GM21717 (cell line): ENCODE measurements at regions not wholly inside any gene's neighbourhood (a gene's known extent, or its start where the extent isn't known, plus 50 kb on each side); places are given as distances from the start of the nearest gene placed in this dataset.

Source experiments
- ATAC-seq: cut with Tn5 transposase; IDR thresholded peaks from one replicate; pipeline ENCODE4 v1.9.1; 2021; ENCODE audit warnings: mild to moderate bottlenecking, moderate library complexity; ENCODE audit not compliant: unreplicated experiment

- ATAC-seq: no peak
These were observed 217.1 kb upstream of the GHITM start for GRCh38 chr10:83921984-83922860.

- ATAC-seq: no peak
These were observed 214.2 kb upstream of the GHITM start for GRCh38 chr10:83925133-83925532.

DNA sequence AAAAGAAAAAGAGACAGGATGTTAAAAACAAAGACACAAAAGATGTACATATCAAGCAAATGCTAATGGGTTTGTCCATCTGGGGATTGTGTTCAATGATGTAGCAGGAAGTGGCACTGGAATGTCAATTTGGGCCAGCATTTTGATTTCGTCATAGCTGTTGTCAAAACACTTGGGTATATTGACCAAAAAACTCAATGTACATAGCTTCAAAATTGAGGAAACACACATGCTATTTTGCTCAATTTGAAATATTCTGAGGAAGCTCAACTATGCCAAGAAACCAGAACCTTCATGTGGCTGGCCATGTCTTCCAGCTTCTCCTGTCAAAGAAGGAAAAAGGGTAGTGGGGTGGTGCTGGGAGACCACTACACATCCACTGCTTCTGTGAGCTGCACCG, 212.7 kb upstream of the GHITM start:
- ATAC-seq: no peak

- ATAC-seq: no peak
These were observed 212.1 kb upstream of the GHITM start for GRCh38 chr10:83927166-83927565.

DNA sequence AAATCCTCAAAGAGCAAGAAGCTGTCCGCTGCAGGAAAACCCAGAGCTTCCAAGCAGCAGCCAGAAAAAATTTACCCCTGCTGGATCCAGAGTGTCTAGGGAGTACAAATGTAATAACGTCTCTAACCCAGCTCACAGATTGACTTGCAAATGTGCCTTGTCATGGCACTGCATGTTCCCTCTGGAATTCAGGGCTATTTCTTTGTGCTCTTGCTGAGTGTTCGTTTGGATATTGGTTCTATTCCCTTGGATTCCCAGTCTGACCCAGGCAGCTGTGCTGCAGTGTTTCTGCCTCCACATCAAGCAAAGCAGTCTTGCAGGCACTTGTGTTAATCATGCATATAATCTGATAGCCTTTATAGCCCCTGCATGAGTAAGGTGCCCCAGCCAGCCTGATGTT, 209.9 kb upstream of the GHITM start:
- ATAC-seq: no peak

GRCh38 chr10:83931669-83932068, 207.6 kb upstream of the GHITM start:
- no peak for ATAC-seq

DNA sequence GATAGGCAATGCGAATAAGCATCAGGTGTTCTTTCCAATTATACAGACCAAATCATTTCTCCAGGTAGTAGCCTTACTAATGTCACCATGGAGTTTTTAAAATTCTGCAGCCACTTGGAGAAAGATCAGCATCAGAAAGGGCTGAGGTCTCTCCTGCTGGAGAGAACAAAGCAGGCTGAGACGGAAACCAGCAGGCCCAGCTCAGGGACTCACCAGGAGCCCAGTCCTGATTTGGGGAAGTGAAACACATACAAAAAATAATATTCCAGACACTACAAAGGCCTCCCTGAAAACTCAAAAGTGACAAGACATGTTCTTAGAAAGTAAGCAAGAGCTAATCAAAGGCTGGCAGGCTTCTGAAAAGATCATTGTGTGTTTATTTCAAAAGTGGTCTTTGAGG, 207.1 kb upstream of the GHITM start:
- no peak for ATAC-seq

GRCh38 chr10:83934062-83934461, 205.2 kb upstream of the GHITM start:
- ATAC-seq: no peak

DNA sequence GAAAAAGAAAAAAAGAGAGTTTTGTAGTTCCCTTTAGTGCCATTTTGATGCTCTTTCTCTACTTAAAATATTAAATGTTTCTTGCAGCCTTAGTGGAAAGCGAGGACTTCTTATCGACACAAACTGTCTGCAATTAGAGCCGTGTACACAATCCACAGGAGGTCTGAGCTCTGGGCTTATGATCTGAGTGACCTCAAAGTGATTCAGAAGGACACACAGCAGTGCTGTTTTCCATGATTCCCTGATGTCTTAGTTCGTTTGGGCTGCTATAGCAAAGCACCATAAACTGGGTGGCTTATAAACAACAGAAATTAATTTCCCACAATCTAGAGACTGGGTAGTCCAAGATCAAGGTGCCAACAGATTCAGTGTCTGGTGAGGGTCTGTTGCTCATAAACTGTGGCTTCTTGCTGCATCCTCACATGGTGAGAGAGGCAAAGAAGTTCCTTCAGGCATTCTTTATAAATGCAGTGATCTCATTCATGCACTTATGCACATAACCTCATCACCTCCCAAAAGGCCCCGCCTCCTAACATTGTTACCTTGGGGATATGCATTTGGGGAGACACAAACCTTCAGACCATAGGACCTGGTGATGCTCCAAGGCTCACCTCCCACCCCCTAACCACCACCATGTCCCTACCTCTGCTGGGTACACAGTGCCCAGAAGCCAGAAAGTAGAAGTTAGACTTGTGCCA, 204.5 kb upstream of the GHITM start:
- ATAC-seq: no peak

DNA sequence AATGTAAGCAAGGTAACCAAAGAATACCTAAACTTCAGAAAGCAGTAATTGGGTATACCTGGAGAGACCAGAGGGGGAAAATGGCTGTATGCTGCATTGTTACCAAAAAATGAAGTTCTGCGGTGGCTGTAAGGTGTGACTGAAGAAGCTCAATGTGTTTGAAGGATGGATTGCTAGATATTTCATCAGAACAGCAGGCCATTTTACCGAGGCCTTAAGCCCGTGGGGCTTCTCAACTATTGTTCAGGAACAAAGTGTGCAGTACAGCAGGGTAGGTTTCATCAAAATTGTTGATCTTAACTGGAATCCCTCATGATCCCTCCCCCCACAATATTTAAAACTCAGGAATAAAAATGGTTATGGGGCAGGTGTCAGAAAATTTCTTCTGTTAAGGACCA, 204.0 kb upstream of the GHITM start:
- ATAC-seq: no peak

GRCh38 chr10:83935911-83936310, 203.4 kb upstream of the GHITM start:
- no peak for ATAC-seq

DNA sequence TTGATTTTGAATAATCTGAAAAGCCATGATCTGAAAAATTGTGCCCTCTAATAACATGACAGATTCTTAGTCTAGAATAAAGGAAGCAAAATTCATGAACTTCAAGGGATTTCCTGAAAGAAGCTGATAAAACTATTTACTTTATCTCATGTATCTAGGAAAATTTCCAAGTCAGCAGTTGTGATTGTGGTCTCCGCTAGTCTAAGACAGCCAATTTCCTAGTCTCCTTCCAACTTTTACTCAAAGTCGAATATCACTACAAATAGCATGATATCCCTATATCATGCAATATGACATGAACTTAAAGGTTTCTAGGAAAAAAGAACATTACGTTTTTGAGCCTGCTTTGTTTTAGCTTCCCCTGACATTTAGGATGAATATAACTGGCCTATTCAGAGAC, 202.1 kb upstream of the GHITM start:
- ATAC-seq: no peak

- ATAC-seq: no peak
These were observed 201.5 kb upstream of the GHITM start for GRCh38 chr10:83937826-83938225.

- ATAC-seq: no peak
These were observed 198.1 kb upstream of the GHITM start for GRCh38 chr10:83941189-83941588.

DNA sequence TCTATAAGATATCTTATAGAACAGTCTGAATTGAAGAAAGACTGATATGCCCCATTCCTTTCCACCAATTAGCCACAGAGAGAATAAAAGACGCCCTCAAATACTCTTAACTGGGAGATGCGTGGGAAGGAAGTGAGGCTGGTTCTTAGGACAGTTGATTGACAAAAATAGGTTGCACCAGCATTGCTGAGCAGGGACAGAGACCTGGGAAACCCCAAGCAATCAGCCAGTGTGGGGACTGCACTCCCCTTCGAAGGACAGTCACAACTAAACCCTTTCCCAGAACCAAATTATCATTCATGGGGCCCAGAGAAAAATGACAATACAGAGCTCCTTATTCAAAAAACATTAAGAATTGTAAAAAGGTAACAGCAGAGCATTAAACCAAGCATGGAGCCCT, 196.9 kb upstream of the GHITM start:
- ATAC-seq: no peak

- ATAC-seq: no peak
These were observed 196.3 kb upstream of the GHITM start for GRCh38 chr10:83943049-83943448.

DNA sequence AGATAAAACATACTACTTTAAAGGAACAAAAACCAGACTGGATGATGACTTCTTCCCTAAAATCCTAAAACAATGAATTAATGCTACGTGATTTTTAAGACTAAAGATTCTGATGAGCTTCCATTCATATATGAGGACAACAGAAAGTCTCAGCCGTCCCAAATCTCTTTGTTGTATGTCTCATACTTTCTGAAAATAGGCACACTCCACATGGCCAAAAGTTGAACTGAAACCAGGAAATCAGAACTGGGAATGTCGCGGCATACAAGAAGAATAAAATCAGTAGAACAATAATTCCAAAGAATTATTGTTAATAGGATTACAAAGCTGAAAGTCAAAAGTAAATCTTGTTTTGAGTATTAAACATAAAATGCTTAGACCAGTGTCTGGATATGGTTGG, 195.4 kb upstream of the GHITM start:
- no peak for ATAC-seq

DNA sequence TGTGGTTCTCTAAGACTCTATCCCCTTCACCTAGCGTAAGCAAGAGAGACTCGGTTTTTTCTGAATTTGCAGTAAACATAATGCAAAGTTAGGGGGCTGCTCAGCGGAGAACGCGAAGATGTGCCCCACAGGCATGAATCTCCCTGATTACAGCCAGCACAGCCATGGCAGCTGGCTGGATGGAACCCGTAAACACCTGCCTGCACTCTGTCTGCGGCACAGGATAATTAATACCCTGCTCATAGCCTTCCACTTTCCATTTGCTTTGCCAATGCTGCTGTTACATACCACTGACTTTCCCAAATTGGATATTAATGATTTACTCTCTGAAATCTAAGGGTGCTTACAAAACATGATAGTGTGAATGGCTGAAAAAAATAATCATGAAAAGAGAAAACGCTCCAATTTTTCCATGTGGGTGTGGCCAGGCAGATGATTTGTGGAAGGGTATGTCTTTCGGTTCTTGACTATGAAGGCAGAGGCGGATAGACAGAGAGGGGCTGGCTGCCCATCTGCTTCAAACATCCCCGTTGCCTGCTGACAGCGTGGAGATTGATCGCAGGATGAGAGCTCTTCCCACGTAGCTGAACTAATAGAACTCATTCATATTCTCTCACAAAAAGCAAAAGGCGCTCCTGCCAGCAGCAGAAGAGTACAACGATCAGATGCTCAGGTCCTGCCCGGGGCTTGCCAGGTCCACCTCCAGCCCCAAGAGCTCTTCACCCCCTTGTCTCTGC, 193.2 kb upstream of the GHITM start:
- ATAC-seq: no peak

DNA sequence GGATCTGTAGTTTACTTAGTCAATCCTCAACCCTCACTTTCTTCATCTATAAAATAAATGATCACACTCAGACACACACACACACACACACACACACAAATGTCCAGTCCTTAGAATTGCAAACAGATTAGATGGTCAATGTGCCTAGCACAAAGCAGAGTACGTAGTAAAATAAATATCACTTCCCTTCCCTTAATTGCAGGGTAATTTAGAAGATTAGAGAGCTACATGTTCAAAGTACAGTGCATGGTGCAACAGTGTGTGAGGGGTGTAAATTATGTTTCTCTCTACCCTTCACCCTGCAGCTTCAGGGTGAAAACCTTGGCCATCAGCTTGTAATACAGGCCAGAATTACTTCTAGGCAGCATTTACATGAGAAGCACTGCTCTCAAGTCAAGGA, 187.0 kb upstream of the GHITM start:
- ATAC-seq: no peak

DNA sequence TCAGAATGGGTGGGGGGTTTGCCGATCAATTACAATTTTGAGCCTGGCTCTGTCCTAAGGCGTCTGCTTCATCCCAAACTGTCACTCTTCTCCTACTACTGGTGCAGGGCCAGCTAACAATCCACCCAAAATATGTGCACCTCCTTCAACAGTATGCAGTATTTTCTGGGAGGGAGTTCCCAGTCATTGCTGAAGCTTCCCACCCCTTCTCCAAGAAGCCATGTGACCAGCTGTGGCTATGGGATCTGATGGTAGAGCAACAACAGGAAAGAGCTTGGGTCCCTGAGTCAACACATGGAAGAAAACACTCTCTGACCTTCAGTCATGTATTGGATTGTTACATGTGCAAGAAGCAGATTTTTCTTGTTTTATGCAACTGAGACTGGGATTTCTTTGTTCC, 185.7 kb upstream of the GHITM start:
- ATAC-seq: no peak

DNA sequence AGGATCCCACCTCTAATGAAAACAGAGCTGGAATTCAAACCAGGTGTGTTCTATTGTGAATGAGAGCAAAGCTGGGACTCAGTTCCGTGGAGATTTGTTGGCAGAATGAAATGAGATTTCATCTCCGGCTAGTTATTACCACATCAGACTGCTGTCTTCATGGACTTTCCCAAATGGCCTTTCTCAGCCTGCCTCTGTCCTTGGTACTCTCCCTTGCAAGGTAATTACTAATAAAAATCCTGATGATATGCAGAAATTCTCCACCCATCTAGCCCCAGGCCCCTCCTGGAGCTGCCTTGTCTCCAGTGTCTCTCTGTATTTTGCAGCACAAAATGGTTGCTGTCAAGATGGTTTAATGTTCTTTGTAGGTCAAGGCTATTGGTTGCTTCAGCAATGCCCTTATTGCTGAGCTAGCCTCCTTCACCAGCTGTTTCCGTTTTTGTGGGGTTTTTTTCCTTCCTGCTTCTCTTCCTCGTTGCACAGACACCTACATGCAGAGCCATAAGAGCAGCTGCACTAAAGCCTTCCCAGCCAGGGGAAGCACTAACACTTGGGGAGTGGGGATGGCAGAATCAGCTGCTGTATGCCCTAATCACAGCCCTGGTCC, 185.0 kb upstream of the GHITM start:
- ATAC-seq: no peak
